GM18907 (cell line): ENCODE measurements at regions not wholly inside any gene's neighbourhood (a gene's known extent, or its start where the extent isn't known, plus 50 kb on each side); places are given as distances from the start of the nearest gene placed in this dataset.
A peak's percentile ranks its signal among the peaks of the same experiment; 100 is the strongest.
"Not testable (repeated sequence)": the region's sequence is repeated elsewhere in the genome, so short reads cannot be mapped to it uniquely, and the experiment has no call there.

Experiments
- ATAC-seq: cut with Tn5 transposase; IDR thresholded peaks from one replicate; pipeline ENCODE4 v1.9.1; 2021; ENCODE audit warnings: mild to moderate bottlenecking, moderate library complexity; ENCODE audit not compliant: unreplicated experiment

DNA sequence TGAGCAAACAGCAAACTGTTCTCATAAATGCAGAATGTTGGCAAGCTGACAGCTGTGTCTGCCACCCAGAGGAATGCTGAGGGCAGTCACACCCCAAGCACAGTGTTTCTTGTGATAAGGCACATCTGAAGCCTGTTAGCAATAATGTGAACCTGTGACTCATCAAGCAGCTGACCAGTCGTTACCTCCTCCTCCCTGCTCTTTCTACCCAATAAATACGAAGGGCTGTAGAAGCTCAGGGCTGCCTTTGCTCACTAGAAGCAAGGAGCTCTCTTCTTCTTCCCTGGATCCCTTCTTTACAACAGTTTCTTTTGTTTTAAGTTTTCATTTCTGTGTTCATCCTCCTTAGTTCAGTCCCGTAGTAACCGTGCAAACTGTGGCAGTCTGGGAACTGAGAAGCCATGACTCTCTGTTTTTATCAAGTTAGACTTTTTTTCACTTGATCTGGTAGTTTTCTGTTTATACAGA lies 160.3 kb upstream of the ZNF184 start:
- ATAC-seq = not testable (repeated sequence)

DNA sequence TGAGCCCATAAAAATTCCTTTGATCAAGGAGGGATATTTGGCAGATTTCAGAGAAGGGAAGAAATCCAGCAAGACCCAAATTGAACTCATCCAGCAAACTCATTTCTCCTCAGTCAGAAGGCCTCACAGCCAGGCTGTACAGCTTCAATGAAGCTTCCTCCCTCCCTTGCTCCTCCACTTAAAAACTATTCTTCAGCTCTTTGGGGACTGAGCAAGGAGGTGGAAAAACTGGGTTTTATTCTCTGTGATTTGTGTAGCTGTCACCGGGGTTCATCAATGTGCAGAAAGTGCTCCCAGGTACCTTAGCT lies 158.7 kb upstream of the ZNF184 start:
- no peak for ATAC-seq

DNA sequence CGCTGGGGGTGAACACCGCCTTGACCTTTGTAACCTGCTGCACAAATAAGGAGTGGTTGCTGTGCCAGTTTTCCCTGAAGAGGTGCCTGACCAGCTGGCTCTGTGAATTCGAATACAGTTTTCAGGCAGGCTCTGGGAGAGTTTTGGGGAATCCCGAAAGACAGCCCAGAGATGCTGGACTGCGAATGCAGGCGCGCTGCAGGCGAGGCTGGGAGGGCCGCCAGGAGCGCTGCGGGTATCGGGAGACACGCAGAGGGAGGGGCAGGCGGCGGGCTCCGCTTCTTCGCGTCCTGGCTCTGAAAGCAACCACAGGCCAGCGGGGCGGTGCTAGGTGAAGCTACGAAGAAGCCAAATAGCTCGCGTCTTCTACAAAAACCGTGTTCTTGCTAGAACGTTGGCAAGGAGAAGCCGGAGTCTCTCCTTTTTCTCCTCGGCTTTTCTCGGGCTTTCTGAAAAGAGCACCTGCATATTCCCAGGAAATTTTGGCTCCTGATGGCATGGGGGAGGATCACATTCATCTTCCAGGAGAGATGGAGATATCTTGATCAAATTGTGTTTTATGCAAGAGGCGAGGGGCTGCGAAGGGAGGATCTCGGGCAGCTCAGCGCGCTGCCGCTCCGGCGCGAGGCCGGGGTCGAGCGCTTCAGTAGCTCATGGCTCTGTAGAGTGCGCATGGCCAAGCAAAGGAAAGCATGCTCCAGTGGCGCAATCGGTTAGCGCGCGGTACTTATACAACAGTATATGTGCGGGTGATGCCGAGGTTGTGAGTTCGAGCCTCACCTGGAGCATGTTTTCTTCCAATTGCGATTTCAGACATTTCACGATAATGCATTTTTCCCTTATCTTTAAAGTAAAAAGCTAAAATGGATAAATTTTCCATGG lies 158.1 kb upstream of the ZNF184 start:
- ATAC-seq = no peak

- ATAC-seq = no peak
These were observed 151.9 kb upstream of the ZNF184 start for GRCh38 chr6:27624694-27625262.

- no peak for ATAC-seq
These were observed 150.2 kb upstream of the ZNF184 start for GRCh38 chr6:27623103-27623502.

- ATAC-seq = no peak
These were observed 146.5 kb upstream of the ZNF184 start for GRCh38 chr6:27619436-27619835.

- ATAC-seq = no peak
These were observed 145.1 kb upstream of the ZNF184 start for GRCh38 chr6:27617700-27618689.

- ATAC-seq = no peak
These were observed 144.3 kb upstream of the ZNF184 start for GRCh38 chr6:27617046-27617687.

GRCh38 chr6:27616328-27617045 lies 143.6 kb upstream of the ZNF184 start:
- no peak for ATAC-seq

DNA sequence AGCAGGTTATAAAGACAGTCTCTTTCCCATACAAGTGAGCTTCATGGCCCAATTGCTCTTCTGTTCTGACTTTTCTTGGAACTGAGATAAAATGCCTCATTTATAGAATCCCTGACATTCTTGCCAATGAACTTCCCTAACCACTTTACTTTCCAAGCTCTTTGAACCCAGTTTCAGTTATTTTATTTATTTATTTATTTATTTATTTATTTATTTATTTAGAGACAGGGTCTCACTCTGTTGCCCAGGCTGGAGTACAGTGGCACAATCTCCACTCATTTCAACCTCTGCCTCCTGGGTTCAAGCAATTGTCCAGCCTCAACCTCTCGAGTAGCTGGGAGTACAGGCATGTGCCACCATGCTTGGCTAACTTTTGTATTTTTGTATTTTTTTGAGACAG lies 138.5 kb upstream of the ZNF184 start:
- ATAC-seq = no peak

DNA sequence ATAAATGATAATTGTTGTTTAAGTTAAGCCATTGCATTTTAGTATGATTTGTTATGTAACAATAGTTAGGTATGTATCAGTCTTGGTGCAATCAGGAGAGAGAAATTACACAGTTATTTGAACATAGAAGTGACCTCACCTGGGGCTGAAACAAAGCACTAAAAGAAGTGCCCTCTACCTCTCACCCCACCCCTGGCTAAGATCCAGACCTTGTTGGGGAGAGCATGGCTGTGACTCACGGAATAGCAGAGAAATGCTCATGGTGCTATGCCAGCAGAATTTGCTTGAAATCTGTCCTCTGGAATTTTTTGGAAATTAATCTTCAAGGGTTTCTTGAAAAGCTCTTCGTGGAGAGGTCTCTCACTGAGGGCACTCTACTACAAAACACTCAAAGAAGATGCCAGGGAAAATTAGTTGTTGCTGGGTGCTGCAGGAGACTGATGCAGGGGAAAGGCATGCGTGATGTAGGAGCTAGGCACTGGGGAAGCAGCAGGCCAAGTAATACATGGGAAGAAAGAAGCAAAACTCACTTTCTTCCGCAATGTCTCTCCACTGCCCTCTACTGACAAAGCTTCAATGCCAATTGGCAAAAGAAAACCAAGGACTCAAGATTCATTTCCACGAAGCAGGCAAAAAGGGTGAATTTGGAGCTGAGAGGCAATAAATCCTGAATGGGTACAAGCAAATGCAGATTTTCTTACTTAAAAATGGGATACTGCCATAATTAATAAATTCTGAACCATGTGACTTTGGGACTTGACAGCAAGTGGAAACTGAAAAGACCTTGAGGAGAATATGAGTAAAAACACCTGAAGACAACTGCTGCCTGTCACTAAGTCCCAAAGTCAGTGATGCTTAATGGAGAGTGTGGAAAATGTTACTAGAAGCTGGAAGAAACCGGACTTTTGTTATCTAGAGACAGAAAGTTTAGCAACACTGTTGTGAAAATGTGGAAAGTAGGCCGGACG lies 136.3 kb upstream of the ZNF184 start:
- no peak for ATAC-seq

DNA sequence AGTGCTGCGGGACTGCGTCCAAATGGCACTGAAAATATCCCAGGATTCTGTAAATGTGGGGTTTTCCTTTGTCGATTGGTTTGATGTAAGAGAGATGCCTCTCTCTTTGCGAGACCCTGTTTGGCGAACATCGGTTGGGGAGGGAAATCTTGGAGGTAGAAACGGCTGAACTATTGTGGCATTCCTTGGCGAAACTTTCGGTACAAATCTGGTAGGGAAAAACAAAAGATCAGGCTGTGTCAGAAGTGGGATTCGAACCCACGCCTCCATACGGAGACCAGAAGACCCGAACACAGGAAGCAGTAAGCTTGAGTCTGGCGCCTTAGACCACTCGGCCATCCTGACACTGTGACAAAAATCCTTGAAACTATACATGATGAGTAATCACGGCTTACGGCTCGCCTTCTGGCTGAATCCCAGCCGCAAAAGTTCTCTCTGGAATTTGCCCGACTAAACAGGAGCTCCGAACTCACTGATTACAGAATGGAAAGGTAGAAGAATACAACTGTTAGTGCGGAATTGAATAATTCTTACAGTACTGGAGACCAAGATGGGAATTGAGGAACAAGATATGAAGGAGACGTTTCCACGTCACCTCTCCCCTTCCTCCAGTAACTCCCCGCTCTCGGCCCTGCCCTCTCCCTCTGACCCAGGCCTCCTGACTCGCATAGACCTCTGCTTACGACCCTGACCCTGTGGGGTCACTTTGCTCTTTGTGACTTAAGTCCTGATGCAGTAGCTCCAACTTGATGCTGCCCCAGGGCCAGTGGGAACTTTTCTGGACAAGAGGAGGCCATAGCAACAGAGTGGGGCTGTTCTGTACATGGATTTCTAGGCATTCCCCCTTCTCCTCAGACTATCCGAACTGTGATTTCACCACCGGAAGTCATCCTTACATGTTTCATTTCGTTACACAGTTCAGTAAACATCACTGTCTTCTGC lies 132.8 kb upstream of the ZNF184 start:
- ATAC-seq = peak; percentile 35

DNA sequence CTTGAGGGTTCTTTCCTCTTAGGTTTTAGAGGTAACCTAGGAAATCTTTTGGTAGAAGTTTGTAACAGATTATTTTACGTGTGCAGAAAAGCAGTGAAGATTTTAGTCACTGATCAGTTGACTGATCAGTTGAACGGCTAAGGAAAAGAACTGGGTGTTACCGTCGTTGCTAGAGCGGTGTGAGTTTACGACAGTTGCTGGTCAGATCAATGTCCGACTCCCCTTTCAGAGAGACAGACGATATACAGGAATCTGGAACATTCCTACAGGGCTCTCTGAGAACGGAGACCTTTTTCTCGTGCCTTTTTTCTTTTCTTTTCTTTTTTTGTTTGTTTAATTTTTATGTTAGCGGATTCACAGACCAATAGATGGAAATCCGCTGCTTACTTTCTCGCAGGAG lies 132.1 kb upstream of the ZNF184 start:
- ATAC-seq = no peak

GRCh38 chr6:27601668-27602254 lies 128.9 kb upstream of the ZNF184 start:
- ATAC-seq = no peak

- no peak for ATAC-seq
These were observed 127.1 kb upstream of the ZNF184 start for GRCh38 chr6:27599859-27600532.

GRCh38 chr6:27597031-27597567 lies 124.2 kb upstream of the ZNF184 start:
- not testable (repeated sequence) for ATAC-seq

DNA sequence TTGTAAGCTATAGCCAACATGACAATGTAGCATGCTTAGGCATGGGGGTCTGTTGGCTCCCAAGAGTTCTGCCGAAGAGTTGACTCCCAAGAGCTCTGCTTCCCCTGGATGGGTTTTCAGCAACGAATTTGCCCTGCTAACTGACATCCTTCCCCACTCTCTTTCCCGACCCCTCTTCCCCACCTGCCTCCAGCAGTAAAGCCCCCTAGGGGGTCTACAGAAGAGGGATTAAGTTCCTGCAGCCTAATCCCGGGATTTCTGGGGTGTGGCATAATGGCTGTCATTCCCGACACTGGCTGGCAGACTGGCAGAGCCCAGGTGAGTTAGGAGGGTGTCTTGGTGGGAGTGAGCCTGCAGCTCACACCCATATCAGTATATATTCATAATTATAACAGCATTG lies 121.0 kb upstream of the ZNF184 start:
- no peak for ATAC-seq
